Lung (tissue), 11 donors: ENCODE measurements at regions not wholly inside any gene's neighbourhood (a gene's known extent, or its start where the extent isn't known, plus 50 kb on each side); places are given as distances from the start of the nearest gene placed in this dataset.

ENCODE experiments used
- ATAC-seq: fragments of 200-7000 bp; cut with Tn5 transposase; one replicate; pipeline ENCODE4 v1.9.1; 2020; ENCODE audit warnings: moderate number of reproducible peaks; ENCODE audit not compliant: insufficient read depth, low FRiP score
- DNase-seq, 3 donors: peaks; one replicate each; pipeline ENCODE4 v3.0.0-alpha.2; 2013 to 2017
- H3K27ac ChIP-seq, 2 donors: one replicate each; pipeline ENCODE4 v1.5.1; 2013; ENCODE audit warnings: mild to moderate bottlenecking in 2 of 2, moderate library complexity in 2 of 2, control low read depth in 1 of 2, inconsistent platforms in 1 of 2, low read depth in 1 of 2, low read length in 1 of 2
- H3K27me3 ChIP-seq, 3 donors: one replicate each; pipeline ENCODE4 v1.5.1; 2013; ENCODE audit warnings: low read length in 2 of 3; ENCODE audit not compliant: control insufficient read depth in 3 of 3, insufficient read depth in 3 of 3
- H3K36me3 ChIP-seq, 4 donors: one replicate each; pipeline ENCODE4 v1.5.1; 2013; ENCODE audit warnings: low read length in 4 of 4, mild to moderate bottlenecking in 1 of 4, moderate library complexity in 1 of 4; ENCODE audit not compliant: control insufficient read depth in 4 of 4, insufficient read depth in 4 of 4
- H3K4me1 ChIP-seq, 5 donors: one replicate each; pipeline ENCODE4 v1.5.1; 2013; ENCODE audit warnings: low read length in 5 of 5, mild to moderate bottlenecking in 2 of 5, moderate library complexity in 1 of 5; ENCODE audit not compliant: control insufficient read depth in 5 of 5, insufficient read depth in 5 of 5
- H3K4me3 ChIP-seq: one replicate; pipeline ENCODE4 v1.5.1; 2013; ENCODE audit warnings: mild to moderate bottlenecking, control low read depth, moderate library complexity
- H3K9ac ChIP-seq, 2 donors: one replicate each; pipeline ENCODE4 v1.5.1; 2013; ENCODE audit warnings: low read length in 2 of 2, control low read depth in 1 of 2; ENCODE audit not compliant: insufficient read depth in 1 of 2
- H3K9me3 ChIP-seq, 4 donors: one replicate each; pipeline ENCODE4 v1.5.1; 2013; ENCODE audit warnings: low read length in 3 of 4, mild to moderate bottlenecking in 1 of 4, moderate library complexity in 1 of 4; ENCODE audit not compliant: control insufficient read depth in 4 of 4, insufficient read depth in 3 of 4
- WGBS, 2 donors: extraction: QIAGEN DNeasy Blood & Tissue Kit; methylation state at CpG; one replicate each; pipeline ENCODE4 v1.1.7; 2013; 5-methylcytosine and 5-hydroxymethylcytosine counted together
- TF ChIP-seq, protein P1 (sequence below): IDR thresholded peaks from 2 replicates; pipeline ENCODE4 v1.5.1; 2012; ENCODE audit warnings: mild to moderate bottlenecking; ENCODE audit errors: control extremely low read depth, extremely low read depth
- donor health status: control.
- donor health status: control.
- donor health status: Bipolar disorder and iron deficiency.
- donor health status: healthy.
- donor health status: DM: yes; HTN: yes; CAD: no.

DNA sequence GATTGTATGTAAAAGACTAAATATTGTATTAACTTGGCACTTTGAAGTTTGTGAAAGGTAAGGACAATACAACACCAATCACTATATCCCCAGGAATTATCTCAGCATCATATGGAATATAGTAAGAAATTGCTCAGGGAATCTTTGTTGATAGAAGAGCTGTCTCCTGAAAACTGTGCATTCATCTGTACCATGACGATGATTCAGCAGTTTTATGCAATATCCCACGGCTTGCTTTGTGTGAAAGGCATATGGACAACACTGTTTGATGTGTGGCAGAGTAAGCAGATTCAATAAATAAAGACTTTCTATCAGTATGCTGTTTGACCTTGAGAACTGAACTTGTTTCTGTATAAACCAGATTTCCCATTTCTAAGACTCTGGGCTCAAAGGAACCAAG, 147.5 kb upstream of the PLN start:
- WGBS, 2 donors, result 76 to 81% methylated on average over 2 of the region's 2 CpGs
- DNase-seq, result no peak
- H3K9ac ChIP-seq, result no peak overlapping the region
- TF ChIP-seq, protein P1, sequence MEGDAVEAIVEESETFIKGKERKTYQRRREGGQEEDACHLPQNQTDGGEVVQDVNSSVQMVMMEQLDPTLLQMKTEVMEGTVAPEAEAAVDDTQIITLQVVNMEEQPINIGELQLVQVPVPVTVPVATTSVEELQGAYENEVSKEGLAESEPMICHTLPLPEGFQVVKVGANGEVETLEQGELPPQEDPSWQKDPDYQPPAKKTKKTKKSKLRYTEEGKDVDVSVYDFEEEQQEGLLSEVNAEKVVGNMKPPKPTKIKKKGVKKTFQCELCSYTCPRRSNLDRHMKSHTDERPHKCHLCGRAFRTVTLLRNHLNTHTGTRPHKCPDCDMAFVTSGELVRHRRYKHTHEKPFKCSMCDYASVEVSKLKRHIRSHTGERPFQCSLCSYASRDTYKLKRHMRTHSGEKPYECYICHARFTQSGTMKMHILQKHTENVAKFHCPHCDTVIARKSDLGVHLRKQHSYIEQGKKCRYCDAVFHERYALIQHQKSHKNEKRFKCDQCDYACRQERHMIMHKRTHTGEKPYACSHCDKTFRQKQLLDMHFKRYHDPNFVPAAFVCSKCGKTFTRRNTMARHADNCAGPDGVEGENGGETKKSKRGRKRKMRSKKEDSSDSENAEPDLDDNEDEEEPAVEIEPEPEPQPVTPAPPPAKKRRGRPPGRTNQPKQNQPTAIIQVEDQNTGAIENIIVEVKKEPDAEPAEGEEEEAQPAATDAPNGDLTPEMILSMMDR, result no peak
- no peaks in the 10 kb centered on the region for H3K27me3 ChIP-seq
- H3K9me3 ChIP-seq, result no peaks in the 10 kb centered on the region
- no peak for ATAC-seq
- H3K36me3 ChIP-seq, result no peaks in the 10 kb centered on the region
- no peak overlapping the region for H3K27ac ChIP-seq
- H3K4me3 ChIP-seq, result no peak overlapping the region
- H3K4me1 ChIP-seq, result peaks cover 0 to 17% (median 0%) of the 10 kb centered on the region in 5 donors

DNA sequence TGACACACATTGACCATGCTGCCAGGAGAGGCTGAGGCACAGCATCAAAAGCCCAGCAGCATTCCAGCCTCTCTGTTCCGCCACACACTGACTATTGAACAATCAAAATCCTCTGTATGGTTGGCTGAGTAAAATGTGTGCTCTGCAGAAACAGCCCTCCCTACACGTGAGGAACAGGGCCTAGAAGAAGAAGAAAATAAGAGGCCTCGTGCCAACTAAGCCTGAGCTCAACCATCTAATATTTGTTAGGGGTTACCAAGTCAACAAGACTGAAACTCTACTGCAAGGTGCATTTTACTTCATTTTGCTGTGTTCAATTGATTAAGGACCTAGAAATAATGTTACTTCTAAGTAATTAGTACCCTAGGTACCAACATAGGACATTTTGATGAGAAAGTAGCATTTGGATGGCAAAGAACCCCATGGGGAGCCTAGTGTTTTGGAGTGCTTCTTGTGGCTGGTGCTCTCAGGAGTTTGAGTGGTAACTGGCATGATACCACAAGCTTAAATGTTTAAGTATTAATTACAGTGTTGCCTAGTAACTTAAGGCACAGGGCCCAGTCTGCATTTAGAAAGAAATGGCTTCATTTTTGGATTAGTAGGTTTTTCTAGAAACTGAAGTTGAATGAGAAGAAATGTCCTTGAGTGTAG, 146.6 kb upstream of the PLN start:
- H3K4me1 ChIP-seq, result peaks cover 0 to 17% (median 0%) of the 10 kb centered on the region in 5 donors
- no peak for DNase-seq
- H3K9ac ChIP-seq, result no peak overlapping the region
- WGBS, 2 donors, result 76% methylated on average over 3 of the region's 3 CpGs
- H3K9me3 ChIP-seq, result no peaks in the 10 kb centered on the region
- TF ChIP-seq, protein P1, result no peak
- H3K27ac ChIP-seq, result no peak overlapping the region
- no peak overlapping the region for H3K4me3 ChIP-seq
- no peaks in the 10 kb centered on the region for H3K27me3 ChIP-seq
- ATAC-seq, result no peak
- H3K36me3 ChIP-seq, result no peaks in the 10 kb centered on the region

DNA sequence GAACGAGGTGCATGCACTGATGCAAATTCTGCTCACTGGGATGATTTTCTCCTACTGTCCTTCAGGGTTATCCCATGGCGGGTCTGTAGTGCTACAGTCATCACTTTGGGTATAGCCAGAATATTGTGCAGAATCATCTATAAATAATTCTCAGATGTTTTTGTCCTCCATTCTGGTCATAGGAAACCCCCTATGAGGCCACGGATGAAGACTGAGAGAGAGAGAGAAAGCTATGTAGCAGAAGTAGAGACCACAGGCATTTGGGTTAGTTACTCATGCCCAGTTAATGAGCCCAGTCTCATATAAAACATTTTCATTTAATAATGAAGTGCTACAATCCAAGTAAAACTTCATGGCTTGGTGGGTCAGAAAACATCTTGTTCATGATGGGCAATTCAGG, 145.1 kb upstream of the PLN start:
- H3K4me1 ChIP-seq, result peaks cover 0 to 12% (median 0%) of the 10 kb centered on the region in 5 donors
- no peak overlapping the region for H3K27ac ChIP-seq
- H3K27me3 ChIP-seq, result no peaks in the 10 kb centered on the region
- 80 to 83% methylated on average over 3 of the region's 3 CpGs for WGBS, 2 donors
- H3K36me3 ChIP-seq, result no peaks in the 10 kb centered on the region
- no peak overlapping the region for H3K4me3 ChIP-seq
- TF ChIP-seq, protein P1, result no peak
- DNase-seq (no peak), ATAC-seq (no peak)
- no peaks in the 10 kb centered on the region for H3K9me3 ChIP-seq
- no peak overlapping the region for H3K9ac ChIP-seq

DNA sequence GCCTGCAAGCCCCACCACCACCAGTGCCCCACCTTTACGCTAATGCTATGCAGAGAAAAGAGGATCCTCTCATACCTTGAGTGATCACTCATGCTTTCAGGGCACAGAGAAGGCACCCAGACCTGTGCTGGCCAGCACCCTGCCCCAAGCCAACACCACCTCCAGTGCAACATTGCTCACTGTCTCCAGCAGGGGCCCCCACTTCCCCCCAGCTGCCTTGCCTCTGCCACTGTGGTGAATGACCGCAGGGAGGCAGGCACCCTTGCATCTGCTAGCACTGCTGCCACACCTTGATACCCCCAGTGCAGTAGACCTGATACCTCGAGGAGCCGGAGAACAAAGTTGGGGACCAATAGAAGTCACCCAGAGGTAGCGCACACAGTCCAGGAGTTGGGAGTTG, 139.2 kb upstream of the PLN start:
- H3K27ac ChIP-seq, result no peak overlapping the region
- no peaks in the 10 kb centered on the region for H3K9me3 ChIP-seq
- TF ChIP-seq, protein P1, result no peak
- no peaks in the 10 kb centered on the region for H3K36me3 ChIP-seq
- no peaks in the 10 kb centered on the region for H3K27me3 ChIP-seq
- 91 to 100% methylated on average over 5 of the region's 5 CpGs for WGBS, 2 donors
- H3K4me3 ChIP-seq, result no peak overlapping the region
- H3K4me1 ChIP-seq, result no peaks in the 10 kb centered on the region
- H3K9ac ChIP-seq, result no peak overlapping the region
- DNase-seq (no peak), ATAC-seq (no peak)
